GM23248 (cell line): ENCODE measurements at regions not wholly inside any gene's neighbourhood (a gene's known extent, or its start where the extent isn't known, plus 50 kb on each side); places are given as distances from the start of the nearest gene placed in this dataset.

Experiments used
- EZH2 ChIP-seq: fragments of 200-600 bp; sonication (generic); IDR thresholded peaks from 2 replicates; pipeline ENCODE4 v1.6.1; 2018; ENCODE audit warnings: antibody characterized with exemption, mild to moderate bottlenecking; ENCODE audit not compliant: insufficient read depth, poor library complexity, severe bottlenecking
- EZH2phosphoT487 ChIP-seq: fragments of 200-600 bp; sonication (generic); IDR thresholded peaks from 2 replicates; pipeline ENCODE4 v1.6.1; 2018; ENCODE audit warnings: antibody characterized with exemption, moderate library complexity, mild to moderate bottlenecking, low read depth; ENCODE audit not compliant: insufficient read depth

DNA sequence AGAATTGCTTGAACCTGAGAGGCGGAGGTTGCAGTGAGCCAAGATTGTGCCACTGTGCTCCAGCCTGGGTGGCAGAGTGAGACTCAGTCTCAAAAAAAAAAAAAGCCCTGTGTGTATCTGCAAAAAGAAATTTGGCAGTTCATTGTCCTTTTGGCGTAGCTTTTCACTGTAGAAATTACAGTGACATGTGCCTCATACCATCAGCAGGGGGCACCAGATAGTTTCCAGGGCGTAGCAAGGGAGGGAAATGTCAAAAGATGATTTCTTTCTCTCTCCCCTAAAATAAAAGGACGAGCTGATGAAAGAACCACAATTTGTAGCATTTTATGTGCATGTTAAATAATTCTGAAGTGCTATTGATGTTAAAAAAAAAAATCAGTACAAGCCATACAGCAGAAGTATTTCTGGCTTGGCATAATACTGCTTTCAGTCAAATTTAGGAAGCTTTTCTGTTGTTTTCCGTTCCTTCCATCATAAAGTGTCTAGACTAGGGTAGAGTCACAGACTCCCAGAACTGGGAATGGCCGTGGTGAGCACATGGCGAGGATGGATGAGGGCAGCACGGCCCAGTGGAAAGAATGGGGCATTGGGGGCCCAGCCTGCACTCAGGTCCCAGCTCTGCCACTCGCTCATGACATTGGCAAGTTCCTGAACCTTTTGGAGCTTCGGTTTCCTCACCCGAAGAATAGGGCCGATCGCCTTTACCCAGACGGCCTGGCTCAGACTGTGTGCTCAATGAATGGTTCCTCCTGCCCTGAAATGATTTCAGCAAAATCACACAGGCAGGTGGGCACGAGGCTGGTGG lies 59.8 kb upstream of the RPH3AL start:
- no peak for TF ChIP-seq EZH2
- no peak for TF ChIP-seq EZH2phosphoT487
